ENCODE measurements at regions not wholly inside any gene's neighbourhood (a gene's known extent, or its start where the extent isn't known, plus 50 kb on each side); places are given as distances from the start of the nearest gene placed in this dataset.

GRCh38 chr20:24328901-24329300 lies 140.5 kb upstream of the SYNDIG1 start:
- ATAC-seq (no peak), DNase-seq (no peak)
- no peak for TF ChIP-seq POLR2A (IDR thresholded peaks at IDR 0.05)
- no peaks in the 10 kb centered on the region for H3K36me3 ChIP-seq
- peaks cover 0 to 7% (median 0%) of the 10 kb centered on the region in 9 donors for H3K27me3 ChIP-seq
- no peak overlapping the region for H3K4me3 ChIP-seq
- no peak overlapping the region for H3K27ac ChIP-seq
- intact Hi-C loops (cut with DNase I): loop anchor here in 1 of 10 donors (10.0 kb wide), 1 partner anchor 64 kb away; no protein-coding TSS in a partner anchor
- 73 to 80% (median 78%) methylated on average over 2 of the region's 2 CpGs for WGBS, 4 donors
- no peaks in the 10 kb centered on the region for H3K4me1 ChIP-seq
- no peaks in the 10 kb centered on the region for H3K9me3 ChIP-seq

- DNase-seq: no peak
- Histone ChIP-seq H3K36me3 (no peaks in the 10 kb centered on the region), H3K27me3 (peaks cover 0 to 3% (median 0%) of the 10 kb centered on the region in 9 donors), H3K4me3 (no peak overlapping the region), H3K27ac (no peak overlapping the region), H3K9me3 (no peaks in the 10 kb centered on the region), H3K4me1 (no peaks in the 10 kb centered on the region)
- 71 to 83% (median 77%) methylated on average over 3 of the region's 3 CpGs for WGBS, 4 donors
- intact Hi-C loops (cut with DNase I): loop anchor here in 1 of 10 donors (10.0 kb wide), 1 partner anchor 57 kb away; no protein-coding TSS in a partner anchor
- TF ChIP-seq CTCF (IDR thresholded peaks at IDR 0.05) (no peak), POLR2A (IDR thresholded peaks at IDR 0.05) (no peak)
- no peak for ATAC-seq
These were observed 147.5 kb upstream of the SYNDIG1 start for GRCh38 chr20:24321973-24322372.

GRCh38 chr20:24318569-24319352 lies 150.7 kb upstream of the SYNDIG1 start:
- no peaks in the 10 kb centered on the region for H3K4me1 ChIP-seq
- peaks cover 0 to 3% (median 0%) of the 10 kb centered on the region in 9 donors for H3K27me3 ChIP-seq
- TF ChIP-seq POLR2A (IDR thresholded peaks at IDR 0.05): no peak
- no peak for TF ChIP-seq CTCF (IDR thresholded peaks at IDR 0.05)
- 45 to 55% (median 54%) methylated on average over 13 to 15 of the region's 15 CpGs for whole genome bisulfite sequencing, 4 donors
- ATAC-seq: no peak
- no peak overlapping the region for H3K27ac ChIP-seq
- intact Hi-C loops (cut with DNase I): no loop called here
- DNase-seq: no peak
- H3K9me3 ChIP-seq: no peaks in the 10 kb centered on the region
- no peaks in the 10 kb centered on the region for H3K36me3 ChIP-seq
- H3K4me3 ChIP-seq: no peak overlapping the region

- H3K4me3 ChIP-seq: no peak overlapping the region
- intact Hi-C loops (cut with DNase I): no loop called here
- no peak for DNase-seq
- H3K36me3 ChIP-seq: no peaks in the 10 kb centered on the region
- WGBS, 4 donors: 61 to 76% (median 63%) methylated on average over 5 of the region's 5 CpGs
- ATAC-seq: no peak
- H3K9me3 ChIP-seq: no peaks in the 10 kb centered on the region
- no peak overlapping the region for H3K27ac ChIP-seq
- TF ChIP-seq POLR2A (IDR thresholded peaks at IDR 0.05) (no peak), CTCF (IDR thresholded peaks at IDR 0.05) (no peak)
- peaks cover 0 to 3% (median 0%) of the 10 kb centered on the region in 9 donors for H3K27me3 ChIP-seq
- no peaks in the 10 kb centered on the region for H3K4me1 ChIP-seq
These were observed 152.2 kb upstream of the SYNDIG1 start for GRCh38 chr20:24317224-24317623.

Data from heart left ventricle (tissue), 16 donors.